ENCODE measurements at regions not wholly inside any gene's neighbourhood (a gene's known extent, or its start where the extent isn't known, plus 50 kb on each side); places are given as distances from the start of the nearest gene placed in this dataset.

DNA sequence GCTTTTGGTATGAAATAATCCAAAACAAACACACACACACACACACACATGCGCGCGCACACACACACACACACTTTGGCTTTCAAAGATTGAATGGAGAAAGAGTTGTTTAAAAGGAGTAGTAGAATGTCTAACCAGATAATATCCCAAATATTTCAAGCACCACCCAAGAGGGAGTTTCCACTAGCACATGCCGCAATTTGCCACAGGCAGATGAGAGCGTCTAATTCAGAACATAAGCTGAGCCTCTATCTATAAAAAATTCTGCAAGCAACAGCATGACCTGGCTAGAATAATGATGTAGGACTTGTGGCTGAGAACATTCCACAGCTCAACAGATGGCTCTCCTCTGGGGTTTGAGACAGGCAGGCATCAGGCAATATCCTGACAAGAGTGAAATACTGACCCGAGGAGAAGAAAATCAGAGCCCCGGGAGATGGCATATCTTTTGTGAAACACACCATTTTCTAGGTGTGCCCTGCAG lies 302.5 kb upstream of the GADL1 start:
- no peak for TF ChIP-seq POLR2A (IDR thresholded peaks at IDR 0.05)
- TF ChIP-seq, protein P1, sequence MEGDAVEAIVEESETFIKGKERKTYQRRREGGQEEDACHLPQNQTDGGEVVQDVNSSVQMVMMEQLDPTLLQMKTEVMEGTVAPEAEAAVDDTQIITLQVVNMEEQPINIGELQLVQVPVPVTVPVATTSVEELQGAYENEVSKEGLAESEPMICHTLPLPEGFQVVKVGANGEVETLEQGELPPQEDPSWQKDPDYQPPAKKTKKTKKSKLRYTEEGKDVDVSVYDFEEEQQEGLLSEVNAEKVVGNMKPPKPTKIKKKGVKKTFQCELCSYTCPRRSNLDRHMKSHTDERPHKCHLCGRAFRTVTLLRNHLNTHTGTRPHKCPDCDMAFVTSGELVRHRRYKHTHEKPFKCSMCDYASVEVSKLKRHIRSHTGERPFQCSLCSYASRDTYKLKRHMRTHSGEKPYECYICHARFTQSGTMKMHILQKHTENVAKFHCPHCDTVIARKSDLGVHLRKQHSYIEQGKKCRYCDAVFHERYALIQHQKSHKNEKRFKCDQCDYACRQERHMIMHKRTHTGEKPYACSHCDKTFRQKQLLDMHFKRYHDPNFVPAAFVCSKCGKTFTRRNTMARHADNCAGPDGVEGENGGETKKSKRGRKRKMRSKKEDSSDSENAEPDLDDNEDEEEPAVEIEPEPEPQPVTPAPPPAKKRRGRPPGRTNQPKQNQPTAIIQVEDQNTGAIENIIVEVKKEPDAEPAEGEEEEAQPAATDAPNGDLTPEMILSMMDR (IDR thresholded peaks at IDR 0.05), result no peak
